Esophagus muscularis mucosa (tissue), 4 donors: ENCODE measurements at regions not wholly inside any gene's neighbourhood (a gene's known extent, or its start where the extent isn't known, plus 50 kb on each side); places are given as distances from the start of the nearest gene placed in this dataset.

ENCODE experiments used
- DNase-seq: peaks from one replicate; pipeline ENCODE4 v3.0.0-alpha.2; 2017; ENCODE audit errors: extremely low spot score
- H3K27ac ChIP-seq, 4 donors: fragments of 200-600 bp; sonication (generic); replicated peaks in 1 of 4; 1 replicate in 3 of 4; 2 replicates in 1 of 4; pipeline ENCODE4 v1.5.1; 2016 to 2019; ENCODE audit warnings: mild to moderate bottlenecking in 1 of 4
- H3K27me3 ChIP-seq, 4 donors: fragments of 200-600 bp; sonication (generic); one replicate each; pipeline versions ENCODE4 v1.5.1 to v1.6.0; 2016 to 2019
- H3K36me3 ChIP-seq, 4 donors: fragments of 200-600 bp; sonication (generic); one replicate each; pipeline ENCODE4 v1.5.1; 2016 to 2019
- H3K4me1 ChIP-seq, 4 donors: fragments of 200-600 bp; sonication (generic); one replicate each; pipeline ENCODE4 v1.5.1; 2016 to 2019
- H3K4me3 ChIP-seq, 4 donors: fragments of 200-600 bp; sonication (generic); 1 replicate in 2 of 4; 2 replicates in 2 of 4; pipeline ENCODE4 v1.5.1; 2016 to 2019; ENCODE audit warnings: mild to moderate bottlenecking in 4 of 4, moderate library complexity in 1 of 4
- H3K9me3 ChIP-seq, 4 donors: fragments of 200-600 bp; sonication (generic); 1 replicate in 3 of 4; 2 replicates in 1 of 4; pipeline ENCODE4 v1.5.1; 2016 to 2019
- CTCF ChIP-seq, 3 experiments: fragments of 200-600 bp in 2 of 3; fragments of 450-650 bp in 1 of 3; sonication (generic) in 2 of 3; IDR thresholded peaks; one replicate each; pipeline ENCODE4 v1.5.1; 2017 to 2019; ENCODE audit warnings: antibody characterized with exemption in 3 of 3, mild to moderate bottlenecking in 2 of 3, moderate library complexity in 1 of 3
- EP300 ChIP-seq: sonication (generic); formaldehyde crosslinking; IDR thresholded peaks from one replicate; pipeline ENCODE4 v1.6.1; 2017; ENCODE audit warnings: antibody characterized with exemption
- POLR2A ChIP-seq: fragments of 450-650 bp; IDR thresholded peaks from one replicate; pipeline ENCODE4 v1.6.1; 2017; ENCODE audit warnings: antibody characterized with exemption, moderate library complexity, mild to moderate bottlenecking, low read depth
- POLR2AphosphoS5 ChIP-seq, 2 donors: sonication (generic); formaldehyde crosslinking; IDR thresholded peaks; one replicate each; pipeline ENCODE4 v1.6.1; 2017; ENCODE audit warnings: antibody characterized with exemption in 2 of 2
- WGBS: methylation state at CpG from one replicate; pipeline ENCODE4 v1.1.5; 2018; 5-methylcytosine and 5-hydroxymethylcytosine counted together
- intact Hi-C: fragments of 100-400 bp; cut with DNase I; formaldehyde crosslinking; loops from one replicate; pipeline ENCODE4 v1.15.1; 2023

- no peaks in the 10 kb centered on the region for H3K36me3 ChIP-seq
- H3K27me3 ChIP-seq, result no peaks in the 10 kb centered on the region
- WGBS, result 94% methylated on average over 2 of the region's 2 CpGs
- no peaks in the 10 kb centered on the region for H3K4me1 ChIP-seq
- H3K9me3 ChIP-seq, result no peaks in the 10 kb centered on the region
- DNase-seq, result no peak
- TF ChIP-seq POLR2AphosphoS5 (IDR thresholded peaks at IDR 0.05) (no peak), EP300 (no peak), CTCF (IDR thresholded peaks at IDR 0.05) (no peak), POLR2A (no peak)
- H3K27ac ChIP-seq, result no peak overlapping the region
- H3K4me3 ChIP-seq, result no peak overlapping the region
- intact Hi-C loops, result no loop called here
Measured at GRCh38 chr2:124988111-124988510, 963.0 kb downstream of the CNTNAP5 start.

- no peak overlapping the region for H3K27ac ChIP-seq
- no peaks in the 10 kb centered on the region for H3K36me3 ChIP-seq
- H3K9me3 ChIP-seq, result no peaks in the 10 kb centered on the region
- no peak overlapping the region for H3K4me3 ChIP-seq
- no peak for DNase-seq
- 97% methylated on average over 3 of the region's 3 CpGs for WGBS
- H3K4me1 ChIP-seq, result no peaks in the 10 kb centered on the region
- H3K27me3 ChIP-seq, result no peaks in the 10 kb centered on the region
- TF ChIP-seq POLR2A (no peak), EP300 (no peak), CTCF (IDR thresholded peaks at IDR 0.05) (no peak)
- intact Hi-C loops, result no loop called here
Measured at GRCh38 chr2:124988794-124989193, 963.7 kb downstream of the CNTNAP5 start.

GRCh38 chr2:124993809-124994208, 968.7 kb downstream of the CNTNAP5 start:
- TF ChIP-seq EP300 (no peak), POLR2A (no peak), POLR2AphosphoS5 (IDR thresholded peaks at IDR 0.05) (no peak), CTCF (IDR thresholded peaks at IDR 0.05) (no peak)

GRCh38 chr2:124995185-124995912, 970.3 kb downstream of the CNTNAP5 start:
- intact Hi-C loops, result no loop called here
- DNase-seq, result no peak
- 91% methylated on average over 6 of the region's 6 CpGs for WGBS
- H3K9me3 ChIP-seq, result no peaks in the 10 kb centered on the region
- H3K36me3 ChIP-seq, result no peaks in the 10 kb centered on the region
- H3K27me3 ChIP-seq, result no peaks in the 10 kb centered on the region
- H3K4me3 ChIP-seq, result no peak overlapping the region
- H3K4me1 ChIP-seq, result no peaks in the 10 kb centered on the region
- H3K27ac ChIP-seq, result no peak overlapping the region
- TF ChIP-seq EP300, result no peak
- no peak for TF ChIP-seq POLR2AphosphoS5 (IDR thresholded peaks at IDR 0.05)
- TF ChIP-seq CTCF (IDR thresholded peaks at IDR 0.05), result no peak
- TF ChIP-seq POLR2A, result no peak

More at GRCh38 chr2:124993809-124994208, 968.7 kb downstream of the CNTNAP5 start:
- H3K4me1 ChIP-seq, result no peaks in the 10 kb centered on the region
- no peaks in the 10 kb centered on the region for H3K9me3 ChIP-seq
- WGBS, result 83% methylated on average over 4 of the region's 4 CpGs
- H3K4me3 ChIP-seq, result no peak overlapping the region
- no peaks in the 10 kb centered on the region for H3K27me3 ChIP-seq
- intact Hi-C loops, result no loop called here
- DNase-seq, result no peak
- no peaks in the 10 kb centered on the region for H3K36me3 ChIP-seq
- H3K27ac ChIP-seq, result no peak overlapping the region

GRCh38 chr2:124996406-124996805, 971.3 kb downstream of the CNTNAP5 start:
- Histone ChIP-seq H3K27ac (no peak overlapping the region), H3K27me3 (no peaks in the 10 kb centered on the region), H3K4me1 (no peaks in the 10 kb centered on the region), H3K36me3 (no peaks in the 10 kb centered on the region), H3K4me3 (no peak overlapping the region), H3K9me3 (no peaks in the 10 kb centered on the region)
- no peak for DNase-seq
- intact Hi-C loops, result no loop called here
- TF ChIP-seq POLR2AphosphoS5 (IDR thresholded peaks at IDR 0.05) (no peak), CTCF (IDR thresholded peaks at IDR 0.05) (no peak), POLR2A (no peak), EP300 (no peak)
